Fibroblast of the aortic adventitia (primary cell): ENCODE measurements at regions not wholly inside any gene's neighbourhood (a gene's known extent, or its start where the extent isn't known, plus 50 kb on each side); places are given as distances from the start of the nearest gene placed in this dataset.
"Not testable (repeated sequence)": the region's sequence is repeated elsewhere in the genome, so short reads cannot be mapped to it uniquely, and the experiment has no call there.

Source experiments
- DNase-seq: peaks from one replicate; pipeline ENCODE4 v3.0.0-alpha.2; 2010; ENCODE audit warnings: low read depth
- H3K4me3 ChIP-seq: 2 replicates; pipeline ENCODE4 v1.5.1; 2011; ENCODE audit warnings: low read depth, mild to moderate bottlenecking, control low read depth, low read length, moderate library complexity
- TF ChIP-seq, protein P1 (sequence below): IDR thresholded peaks from 2 replicates; pipeline ENCODE4 v1.5.1; 2011; ENCODE audit warnings: mild to moderate bottlenecking, low read length, control low read depth, inconsistent platforms; ENCODE audit not compliant: insufficient read depth

DNA sequence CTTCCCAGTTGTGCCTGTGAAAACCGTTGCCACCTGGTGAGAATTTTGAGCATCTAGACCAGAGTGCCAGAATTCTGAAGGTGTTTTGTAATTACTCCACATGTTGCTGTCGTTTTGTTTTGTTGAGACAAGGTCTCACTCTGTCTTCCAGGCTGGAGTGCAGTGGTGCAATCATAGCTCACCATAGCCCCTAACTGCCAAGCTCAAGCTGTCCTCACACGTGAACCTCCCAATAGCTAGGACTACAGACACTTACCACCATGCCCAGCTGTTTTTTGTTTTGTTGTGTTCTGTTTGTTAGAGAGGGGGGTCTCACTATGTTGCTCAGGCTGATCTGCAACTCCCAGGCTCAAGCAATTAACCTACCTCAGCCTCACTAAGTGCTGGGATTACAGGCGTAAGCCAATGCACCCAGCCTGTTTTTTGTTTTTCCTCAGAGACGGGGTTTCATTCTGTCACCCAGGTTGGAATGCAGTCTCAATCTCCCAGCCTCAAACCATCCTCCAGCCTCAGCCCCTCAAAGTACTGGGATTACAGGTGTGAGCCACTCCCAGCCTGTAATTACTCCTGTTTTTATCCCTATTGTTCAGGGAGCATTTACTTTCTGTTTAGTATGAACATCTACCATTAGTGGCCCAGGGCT lies 121.1 kb upstream of the DMRT1 start:
- DNase-seq = no peak
- no peak overlapping the region for H3K4me3 ChIP-seq
- TF ChIP-seq, protein P1, sequence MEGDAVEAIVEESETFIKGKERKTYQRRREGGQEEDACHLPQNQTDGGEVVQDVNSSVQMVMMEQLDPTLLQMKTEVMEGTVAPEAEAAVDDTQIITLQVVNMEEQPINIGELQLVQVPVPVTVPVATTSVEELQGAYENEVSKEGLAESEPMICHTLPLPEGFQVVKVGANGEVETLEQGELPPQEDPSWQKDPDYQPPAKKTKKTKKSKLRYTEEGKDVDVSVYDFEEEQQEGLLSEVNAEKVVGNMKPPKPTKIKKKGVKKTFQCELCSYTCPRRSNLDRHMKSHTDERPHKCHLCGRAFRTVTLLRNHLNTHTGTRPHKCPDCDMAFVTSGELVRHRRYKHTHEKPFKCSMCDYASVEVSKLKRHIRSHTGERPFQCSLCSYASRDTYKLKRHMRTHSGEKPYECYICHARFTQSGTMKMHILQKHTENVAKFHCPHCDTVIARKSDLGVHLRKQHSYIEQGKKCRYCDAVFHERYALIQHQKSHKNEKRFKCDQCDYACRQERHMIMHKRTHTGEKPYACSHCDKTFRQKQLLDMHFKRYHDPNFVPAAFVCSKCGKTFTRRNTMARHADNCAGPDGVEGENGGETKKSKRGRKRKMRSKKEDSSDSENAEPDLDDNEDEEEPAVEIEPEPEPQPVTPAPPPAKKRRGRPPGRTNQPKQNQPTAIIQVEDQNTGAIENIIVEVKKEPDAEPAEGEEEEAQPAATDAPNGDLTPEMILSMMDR = no peak

DNA sequence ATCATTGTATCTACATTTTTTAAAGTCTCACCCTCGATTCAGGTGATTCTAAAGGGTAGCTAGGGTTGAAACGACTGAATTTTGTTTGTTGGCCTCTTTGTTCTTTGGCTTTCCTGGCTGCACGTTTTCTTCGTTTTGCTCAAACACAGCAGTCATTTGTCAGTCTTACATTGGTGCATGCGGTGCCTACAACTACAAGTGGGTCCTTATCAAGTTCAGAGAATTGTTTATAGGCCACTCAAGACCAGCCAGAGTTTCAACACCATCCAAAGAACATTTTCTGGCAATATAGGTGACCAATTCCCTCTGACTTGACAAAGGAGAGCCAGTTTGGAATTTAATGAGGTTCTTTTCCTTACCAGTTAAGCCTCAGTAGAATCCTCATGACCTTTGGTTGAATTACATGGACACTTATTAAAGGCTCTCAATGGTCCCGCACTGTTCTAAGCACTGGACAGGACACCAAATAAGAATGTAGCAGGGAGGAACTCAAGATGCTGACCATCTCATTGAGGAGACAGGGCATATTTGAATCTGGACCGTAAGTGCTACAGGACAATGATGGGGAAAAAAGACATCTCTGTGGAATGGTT lies 119.0 kb upstream of the DMRT1 start:
- TF ChIP-seq, protein P1 = no peak

DNA sequence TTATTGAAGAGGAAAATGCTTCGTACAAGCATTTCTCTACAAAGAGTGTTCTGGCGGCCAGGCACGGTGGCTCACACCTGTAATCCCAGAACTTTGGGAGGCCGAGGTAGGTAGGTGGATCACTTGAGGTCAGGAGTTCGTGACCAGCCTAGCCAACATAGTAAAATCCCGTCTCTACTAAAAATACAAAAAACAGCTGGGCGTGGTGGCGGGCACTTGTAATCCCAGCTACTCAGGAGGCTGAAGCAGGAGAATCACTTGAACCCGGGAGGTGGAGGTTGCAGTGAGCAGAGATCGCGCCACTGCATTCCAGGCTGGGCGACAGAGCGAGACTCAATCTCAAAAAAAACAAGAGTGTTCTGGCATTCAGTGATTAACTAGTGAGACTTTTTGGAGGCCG lies 117.0 kb upstream of the DMRT1 start:
- not testable (repeated sequence) for H3K4me3 ChIP-seq, DNase-seq

More for the DNA sequence above, 119.0 kb upstream of the DMRT1 start:
- no peak overlapping the region for H3K4me3 ChIP-seq
- DNase-seq = no peak

DNA sequence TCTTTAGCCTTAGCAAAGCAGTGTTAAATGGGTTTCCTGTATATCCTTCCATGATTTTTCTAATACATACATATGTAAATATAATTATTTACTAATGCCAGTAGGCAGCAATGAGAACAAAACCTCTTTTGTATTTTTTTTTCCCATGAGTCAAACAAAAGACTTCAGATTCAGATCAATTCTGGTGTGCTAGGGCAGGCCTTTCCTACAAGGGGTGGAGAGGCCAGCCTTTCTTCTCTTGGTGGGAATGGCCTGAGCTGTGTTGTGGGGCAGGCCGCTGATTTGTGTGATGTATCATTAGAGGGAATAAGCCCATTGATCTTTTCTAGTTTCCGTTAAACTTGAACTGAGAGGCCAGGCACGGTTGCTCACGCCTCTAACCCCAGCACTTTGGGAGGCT lies 115.5 kb upstream of the DMRT1 start:
- DNase-seq = no peak
- H3K4me3 ChIP-seq = no peak overlapping the region
- TF ChIP-seq, protein P1 = no peak

DNA sequence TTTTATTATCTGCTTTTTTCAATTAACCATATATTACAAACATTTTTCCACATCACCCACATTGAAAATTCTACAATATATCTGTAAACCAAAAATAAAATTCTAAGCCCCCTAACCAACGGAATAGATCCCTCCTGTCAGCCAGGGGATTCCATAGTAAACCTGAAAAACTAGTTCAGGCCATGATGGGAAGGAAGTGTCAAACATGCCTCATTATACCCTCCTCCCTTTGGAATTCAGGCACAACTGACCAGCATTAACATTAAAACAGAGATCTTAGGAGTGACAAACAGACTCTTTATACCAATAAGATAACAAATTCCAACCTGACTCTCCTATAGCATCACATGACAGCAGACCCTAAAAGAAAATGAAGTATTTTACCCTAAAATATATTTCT lies 113.7 kb upstream of the DMRT1 start:
- DNase-seq = no peak
- TF ChIP-seq, protein P1 = no peak
- H3K4me3 ChIP-seq = no peak overlapping the region

DNA sequence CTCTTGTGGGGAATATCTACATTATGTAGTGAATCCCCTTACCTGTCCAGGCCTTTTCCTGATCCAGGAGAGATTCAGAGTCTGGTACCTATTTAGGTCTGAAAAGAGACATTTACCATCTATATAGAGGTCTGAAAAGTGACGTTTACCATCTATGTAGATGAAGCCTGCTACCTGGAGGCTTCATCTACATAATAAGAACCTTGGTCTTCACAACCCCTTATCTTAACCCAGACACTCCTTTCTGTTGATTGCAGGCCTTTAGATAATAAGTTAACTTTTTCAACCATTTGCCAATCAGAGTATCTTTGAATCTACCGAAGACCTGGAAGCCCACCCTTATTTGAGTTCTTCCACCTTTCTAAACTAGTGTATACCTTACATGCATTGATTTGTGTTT lies 113.0 kb upstream of the DMRT1 start:
- TF ChIP-seq, protein P1 = no peak
- no peak overlapping the region for H3K4me3 ChIP-seq
- no peak for DNase-seq

DNA sequence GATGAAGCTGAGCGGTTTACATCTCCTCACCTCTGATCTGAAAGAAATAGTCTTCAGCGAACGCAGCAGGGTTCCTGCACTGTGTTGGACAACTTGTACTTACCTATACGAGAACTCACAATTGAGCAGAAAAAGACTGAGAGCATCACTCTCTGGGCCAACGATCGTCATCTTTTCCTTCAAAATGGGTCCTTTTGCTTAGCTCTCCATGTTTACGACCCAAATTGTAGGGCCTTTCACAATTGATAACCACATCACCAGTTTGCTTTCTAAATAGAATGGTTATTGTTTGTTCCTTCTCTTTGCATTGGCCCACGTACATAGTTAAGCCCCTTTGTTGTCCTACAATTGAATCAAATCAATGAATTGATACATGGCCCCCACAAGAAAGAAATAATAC lies 110.0 kb upstream of the DMRT1 start:
- TF ChIP-seq, protein P1 = no peak
- DNase-seq = no peak
- no peak overlapping the region for H3K4me3 ChIP-seq
